Peyer's patch (tissue), 4 donors: ENCODE measurements at regions not wholly inside any gene's neighbourhood (a gene's known extent, or its start where the extent isn't known, plus 50 kb on each side); places are given as distances from the start of the nearest gene placed in this dataset.

Source experiments
- POLR2A ChIP-seq, 2 donors: fragments of 450-650 bp; IDR thresholded peaks; one replicate each; pipeline ENCODE4 v1.5.1; 2017; ENCODE audit warnings: antibody characterized with exemption in 2 of 2, mild to moderate bottlenecking in 2 of 2, moderate library complexity in 2 of 2
- TF ChIP-seq, protein P1 (sequence below), 6 experiments: fragments of 450-650 bp in 4 of 6; fragments of 200-600 bp in 2 of 6; sonication (generic) in 1 of 6; IDR thresholded peaks; one replicate each; pipeline ENCODE4 v1.5.1; 2017 to 2019; ENCODE audit warnings: antibody characterized with exemption in 6 of 6, mild to moderate bottlenecking in 3 of 6, moderate library complexity in 1 of 6

DNA sequence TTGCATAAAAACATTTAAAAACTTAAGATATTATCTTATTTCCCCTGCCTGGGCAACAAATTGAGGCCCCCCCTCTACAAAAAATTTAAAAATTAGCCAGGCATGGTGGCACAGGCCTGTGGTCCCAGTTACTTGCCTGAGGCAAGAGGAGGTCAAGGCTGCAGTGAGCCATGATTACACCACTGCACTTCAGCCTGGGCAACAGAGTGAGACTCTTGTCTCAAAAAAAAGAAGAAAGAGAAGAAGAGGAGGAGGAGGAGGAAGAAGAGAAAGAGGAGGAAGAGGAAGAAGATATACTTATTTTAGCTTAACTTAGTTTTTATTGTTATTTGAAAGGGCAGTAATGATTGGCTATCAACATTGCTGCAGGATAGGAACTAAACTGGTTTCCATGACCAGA, 73.8 kb upstream of the IPO9 start:
- TF ChIP-seq POLR2A (IDR thresholded peaks at IDR 0.05) = no peak
- TF ChIP-seq, protein P1, sequence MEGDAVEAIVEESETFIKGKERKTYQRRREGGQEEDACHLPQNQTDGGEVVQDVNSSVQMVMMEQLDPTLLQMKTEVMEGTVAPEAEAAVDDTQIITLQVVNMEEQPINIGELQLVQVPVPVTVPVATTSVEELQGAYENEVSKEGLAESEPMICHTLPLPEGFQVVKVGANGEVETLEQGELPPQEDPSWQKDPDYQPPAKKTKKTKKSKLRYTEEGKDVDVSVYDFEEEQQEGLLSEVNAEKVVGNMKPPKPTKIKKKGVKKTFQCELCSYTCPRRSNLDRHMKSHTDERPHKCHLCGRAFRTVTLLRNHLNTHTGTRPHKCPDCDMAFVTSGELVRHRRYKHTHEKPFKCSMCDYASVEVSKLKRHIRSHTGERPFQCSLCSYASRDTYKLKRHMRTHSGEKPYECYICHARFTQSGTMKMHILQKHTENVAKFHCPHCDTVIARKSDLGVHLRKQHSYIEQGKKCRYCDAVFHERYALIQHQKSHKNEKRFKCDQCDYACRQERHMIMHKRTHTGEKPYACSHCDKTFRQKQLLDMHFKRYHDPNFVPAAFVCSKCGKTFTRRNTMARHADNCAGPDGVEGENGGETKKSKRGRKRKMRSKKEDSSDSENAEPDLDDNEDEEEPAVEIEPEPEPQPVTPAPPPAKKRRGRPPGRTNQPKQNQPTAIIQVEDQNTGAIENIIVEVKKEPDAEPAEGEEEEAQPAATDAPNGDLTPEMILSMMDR (IDR thresholded peaks at IDR 0.05) = no peak
